ENCODE measurements at regions not wholly inside any gene's neighbourhood (a gene's known extent, or its start where the extent isn't known, plus 50 kb on each side); places are given as distances from the start of the nearest gene placed in this dataset.
"Not testable (repeated sequence)": the region's sequence is repeated elsewhere in the genome, so short reads cannot be mapped to it uniquely, and the experiment has no call there.

GRCh38 chr1:5129746-5130355 lies 475.4 kb downstream of the AJAP1 start:
- TF ChIP-seq CTCF (conservative IDR thresholded peaks at IDR 0.05; ENCODE audit: low read depth, low read length): no peak
- no peak overlapping the region for H3K4me3 ChIP-seq (ENCODE audit: low read depth, low read length)
- DNase-seq (ENCODE audit: low read depth): no peak

GRCh38 chr1:5125208-5125607 lies 470.8 kb downstream of the AJAP1 start:
- no peak for DNase-seq (ENCODE audit: low read depth)
- no peak for TF ChIP-seq CTCF (conservative IDR thresholded peaks at IDR 0.05; ENCODE audit: low read depth, low read length)
- H3K4me3 ChIP-seq (ENCODE audit: low read depth, low read length): no peak overlapping the region

- no peak overlapping the region for H3K4me3 ChIP-seq (ENCODE audit: low read depth, low read length)
- DNase-seq (ENCODE audit: low read depth): no peak
- no peak for TF ChIP-seq CTCF (conservative IDR thresholded peaks at IDR 0.05; ENCODE audit: low read depth, low read length)
These were observed 466.1 kb downstream of the AJAP1 start for GRCh38 chr1:5120559-5120958.

- DNase-seq (ENCODE audit: low read depth): no peak
- H3K4me3 ChIP-seq (ENCODE audit: low read depth, low read length): no peak overlapping the region
- no peak for TF ChIP-seq CTCF (conservative IDR thresholded peaks at IDR 0.05; ENCODE audit: low read depth, low read length)
These were observed 465.2 kb downstream of the AJAP1 start for GRCh38 chr1:5119366-5120234.

- DNase-seq (ENCODE audit: low read depth): not testable (repeated sequence)
These were observed 464.4 kb downstream of the AJAP1 start for GRCh38 chr1:5118771-5119170.

GRCh38 chr1:5118292-5118691 lies 463.9 kb downstream of the AJAP1 start:
- not testable (repeated sequence) for DNase-seq (ENCODE audit: low read depth); H3K4me3 ChIP-seq (ENCODE audit: low read depth, low read length)

More at GRCh38 chr1:5118771-5119170, 464.4 kb downstream of the AJAP1 start:
- H3K4me3 ChIP-seq (ENCODE audit: low read depth, low read length): not testable (repeated sequence)

GRCh38 chr1:5111581-5111980 lies 457.2 kb downstream of the AJAP1 start:
- no peak for DNase-seq (ENCODE audit: low read depth)
- H3K4me3 ChIP-seq (ENCODE audit: low read depth, low read length): no peak overlapping the region
- TF ChIP-seq CTCF (conservative IDR thresholded peaks at IDR 0.05; ENCODE audit: low read depth, low read length): no peak

GRCh38 chr1:5110508-5110907 lies 456.1 kb downstream of the AJAP1 start:
- no peak overlapping the region for H3K4me3 ChIP-seq (ENCODE audit: low read depth, low read length)
- no peak for TF ChIP-seq CTCF (conservative IDR thresholded peaks at IDR 0.05; ENCODE audit: low read depth, low read length)
- no peak for DNase-seq (ENCODE audit: low read depth)

All from epithelial cell of proximal tubule (primary cell).